HG03064 (cell line): ENCODE measurements at regions not wholly inside any gene's neighbourhood (a gene's known extent, or its start where the extent isn't known, plus 50 kb on each side); places are given as distances from the start of the nearest gene placed in this dataset.

ENCODE experiments used
- ATAC-seq: cut with Tn5 transposase; IDR thresholded peaks from one replicate; pipeline ENCODE4 v1.9.1; 2021; ENCODE audit warnings: low read depth; ENCODE audit not compliant: unreplicated experiment

DNA sequence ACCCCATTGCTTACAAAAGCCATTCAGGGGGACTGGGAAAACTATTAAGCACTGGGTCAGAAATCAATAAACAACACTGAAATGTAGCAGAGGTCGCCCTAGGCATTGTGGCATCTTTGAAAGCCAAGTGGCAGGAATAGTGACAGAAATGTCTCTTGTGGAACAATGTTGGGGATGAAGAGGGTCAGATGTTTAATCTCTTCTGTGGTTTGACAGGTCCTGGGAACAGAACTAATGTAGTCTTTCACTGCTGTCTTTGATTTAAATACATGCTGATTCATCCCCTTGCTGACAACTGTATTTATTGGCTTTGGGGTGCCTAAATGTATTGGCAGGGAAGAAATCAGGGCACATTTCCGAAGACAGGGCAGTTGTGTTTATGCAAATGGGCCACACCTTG lies 194.8 kb downstream of the ATG4C start:
- no peak for ATAC-seq

DNA sequence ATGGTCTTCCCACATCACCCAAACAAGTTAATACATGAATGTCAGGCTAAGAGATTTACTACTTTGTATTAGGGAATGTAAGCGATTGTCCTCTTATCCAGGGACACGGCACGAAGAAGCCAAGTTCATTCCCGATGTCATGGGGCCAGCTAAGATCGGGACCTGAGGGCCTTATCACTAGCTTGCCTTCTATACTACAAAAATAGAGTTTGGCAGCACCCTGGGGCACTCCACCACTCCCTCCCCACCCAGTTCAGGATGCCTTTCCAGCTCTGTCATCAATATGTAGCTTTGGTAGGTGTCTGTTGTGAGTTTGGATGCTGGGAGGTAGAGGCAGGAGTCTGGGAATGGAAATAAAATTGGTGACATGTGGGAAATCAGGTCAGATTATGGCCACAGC lies 197.5 kb downstream of the ATG4C start:
- ATAC-seq = no peak

DNA sequence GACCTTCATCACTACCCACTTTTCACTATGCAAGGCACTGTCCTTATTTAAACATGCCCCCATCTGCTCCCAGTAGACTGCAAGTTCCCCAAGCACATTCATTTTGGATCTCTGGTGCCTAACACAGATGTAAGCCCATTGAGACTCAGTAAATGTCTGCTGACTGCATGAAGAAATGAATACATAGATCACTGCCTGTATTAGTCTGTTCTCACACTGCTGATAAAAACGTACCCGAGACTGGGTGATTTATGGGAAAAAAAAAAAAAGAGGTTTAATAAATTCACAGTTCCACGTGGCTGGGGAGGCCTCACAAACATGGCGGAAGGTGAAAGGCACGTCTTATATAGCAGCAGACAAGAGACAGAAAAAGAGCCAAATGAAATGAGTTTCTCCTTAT lies 204.9 kb downstream of the ATG4C start:
- no peak for ATAC-seq

DNA sequence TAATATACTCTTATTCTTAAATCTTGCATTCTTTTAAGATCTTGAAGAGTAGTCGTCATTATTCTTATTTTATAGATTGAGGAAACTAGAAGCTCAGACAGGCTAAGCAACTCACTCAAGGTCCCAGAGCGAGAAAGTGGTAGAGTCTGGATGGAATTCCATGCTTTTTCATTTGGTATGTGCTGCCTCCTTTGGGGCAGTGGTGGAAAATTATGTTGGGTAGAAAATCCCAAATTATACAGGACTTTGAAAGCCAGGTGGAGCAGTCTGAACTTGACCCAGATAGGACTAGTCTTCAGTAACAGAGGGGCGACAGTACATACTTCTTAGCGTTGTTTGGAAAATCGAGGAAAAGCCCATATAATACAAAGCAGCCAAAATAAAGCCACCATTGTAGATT lies 205.6 kb downstream of the ATG4C start:
- no peak for ATAC-seq

DNA sequence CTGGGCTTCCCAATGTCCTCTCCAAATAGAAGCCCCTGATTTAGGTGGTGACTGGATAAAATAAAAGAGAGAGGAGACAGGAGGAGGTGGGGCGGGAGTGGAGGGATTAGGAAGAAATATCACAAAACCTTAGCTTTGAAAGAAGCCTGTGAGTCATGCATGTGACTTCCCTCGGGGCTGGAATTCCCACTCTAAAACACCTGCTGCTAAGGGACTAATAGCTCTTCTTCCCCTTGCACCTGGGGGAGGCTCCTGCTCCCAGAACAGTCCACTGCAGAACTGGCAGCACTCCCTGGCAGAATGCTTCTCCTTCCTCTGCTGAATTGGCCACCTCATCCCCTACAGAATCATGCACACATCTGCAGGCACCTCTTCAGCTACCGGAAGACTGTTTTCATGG lies 207.2 kb downstream of the ATG4C start:
- no peak for ATAC-seq

DNA sequence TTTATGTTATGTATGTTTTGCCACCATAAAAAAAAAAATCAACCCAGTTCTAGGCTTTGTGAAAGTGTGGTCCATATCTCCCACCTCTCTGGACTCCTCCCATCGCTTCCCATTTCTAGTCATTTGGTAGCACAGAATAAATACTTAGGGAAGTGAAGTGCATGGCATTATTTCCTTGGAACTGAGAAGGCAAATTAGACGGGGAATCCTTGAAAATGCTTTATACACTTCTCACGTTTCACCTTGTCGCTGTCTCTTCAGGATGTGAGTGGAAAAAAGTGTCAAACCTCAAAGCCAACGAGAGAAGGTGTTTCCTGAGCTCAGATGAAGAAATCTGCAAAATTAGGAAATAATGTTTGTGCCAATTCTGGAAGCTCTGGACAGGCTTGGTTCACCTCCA lies 209.9 kb downstream of the ATG4C start:
- ATAC-seq = no peak

DNA sequence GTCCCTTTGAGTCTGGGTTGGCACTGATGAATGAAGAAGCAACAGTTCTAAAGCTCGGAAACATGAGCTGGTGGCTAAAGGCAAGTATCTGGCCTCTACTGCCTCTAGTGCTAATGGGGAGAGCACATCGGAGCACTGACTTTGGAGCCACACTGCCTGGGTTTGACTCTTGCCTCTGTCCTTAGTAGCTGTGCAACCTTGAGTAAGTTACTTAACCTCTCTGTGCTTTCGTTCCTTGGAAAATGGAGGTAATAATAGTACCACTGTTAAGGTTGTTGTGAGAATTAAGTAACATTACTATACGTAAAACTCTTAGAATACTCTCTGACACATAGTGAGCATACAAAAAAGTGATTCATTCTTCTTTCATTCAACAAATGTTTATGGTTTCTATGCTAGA lies 211.2 kb downstream of the ATG4C start:
- ATAC-seq = no peak

DNA sequence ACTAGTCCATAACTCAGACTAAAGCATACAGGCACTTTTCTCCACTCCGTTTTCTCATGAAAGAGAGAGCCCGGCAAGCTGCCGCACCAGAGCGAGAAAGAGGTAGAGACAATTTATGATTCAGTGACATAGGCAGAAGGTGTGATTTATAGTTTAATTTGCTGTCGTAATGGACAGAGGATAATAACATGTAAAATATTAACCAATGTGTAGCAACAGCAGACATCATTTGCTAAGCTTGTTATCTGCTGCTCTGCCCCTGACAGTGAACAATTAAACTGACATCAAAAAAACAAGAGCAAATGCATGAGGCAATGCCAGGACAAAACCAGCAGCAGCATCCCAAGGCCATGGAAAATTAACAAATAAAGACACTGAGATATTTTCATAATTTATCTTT lies 214.0 kb downstream of the ATG4C start:
- no peak for ATAC-seq

DNA sequence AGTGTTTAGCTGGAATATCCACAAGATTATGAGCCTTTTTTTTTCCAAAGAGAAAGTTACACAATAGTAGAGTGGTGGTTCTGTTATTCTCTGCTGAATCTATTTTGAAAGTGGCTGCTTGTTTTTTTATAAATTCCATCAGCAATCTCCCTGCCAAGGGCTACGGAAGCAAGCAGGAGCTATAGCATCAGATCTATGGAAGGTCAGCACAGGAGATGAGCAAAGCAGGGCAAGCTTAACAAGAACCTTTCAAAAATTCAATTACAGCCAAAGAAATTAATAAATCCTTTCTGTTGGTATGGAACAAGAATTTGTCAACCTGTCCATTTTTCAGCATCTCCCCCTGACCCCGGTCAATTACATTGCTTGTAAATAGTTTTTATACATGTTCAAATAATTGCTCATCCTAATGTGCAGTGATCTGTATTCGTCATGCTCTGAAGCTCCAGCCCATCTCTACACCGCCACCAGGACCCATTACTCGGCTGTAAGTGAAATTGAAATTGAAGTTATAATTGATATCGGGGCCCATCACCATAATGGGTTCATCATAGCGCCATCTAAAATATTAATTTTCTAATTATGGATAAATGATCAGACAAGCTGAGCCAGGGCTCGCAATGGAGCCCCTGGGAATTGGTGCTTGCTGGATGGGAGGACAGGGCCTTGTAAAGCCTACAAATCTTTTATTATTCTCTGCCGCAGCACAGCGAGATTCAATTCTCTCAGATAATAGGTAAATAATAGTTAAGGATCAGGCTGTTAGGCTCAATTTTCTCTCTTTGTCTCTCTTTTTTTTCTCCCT lies 215.1 kb downstream of the ATG4C start:
- ATAC-seq = no peak

DNA sequence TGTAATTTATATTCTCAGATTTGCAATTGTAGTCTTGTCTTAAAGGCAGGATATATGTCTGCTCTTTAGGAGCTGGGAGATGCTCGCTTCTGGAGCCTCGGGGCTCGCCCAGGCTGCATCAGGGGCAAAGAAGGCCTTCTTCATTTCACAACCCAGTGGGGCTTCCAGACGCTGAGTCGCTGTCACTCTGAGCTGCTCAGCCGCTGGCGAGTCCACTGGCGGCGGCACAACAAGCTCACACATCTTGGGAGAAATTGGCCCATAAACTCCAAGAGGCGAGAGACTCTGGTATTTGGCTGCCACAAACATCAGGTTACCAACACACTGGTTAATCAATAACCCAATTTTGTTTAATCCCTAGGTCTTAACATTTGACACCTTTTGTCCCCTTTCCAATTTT lies 216.6 kb downstream of the ATG4C start:
- ATAC-seq = no peak

DNA sequence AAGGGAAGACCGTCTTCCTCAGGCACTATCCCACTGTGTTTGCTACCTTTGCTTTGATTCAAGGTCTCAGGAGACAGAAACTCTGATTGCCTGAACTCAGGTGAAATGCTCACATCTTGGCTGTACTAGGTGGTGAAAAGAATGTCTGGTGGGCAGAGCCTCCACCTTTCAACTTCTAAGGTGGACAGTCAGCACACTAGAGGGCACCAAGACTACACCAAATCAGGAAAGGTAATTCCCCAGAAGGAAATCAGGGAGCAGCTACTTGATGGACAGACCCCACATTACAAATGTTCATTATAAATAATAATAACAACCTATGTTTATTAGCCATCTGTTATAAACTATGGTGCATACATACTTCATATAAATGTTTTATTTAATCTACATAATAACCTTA lies 220.9 kb downstream of the ATG4C start:
- no peak for ATAC-seq

DNA sequence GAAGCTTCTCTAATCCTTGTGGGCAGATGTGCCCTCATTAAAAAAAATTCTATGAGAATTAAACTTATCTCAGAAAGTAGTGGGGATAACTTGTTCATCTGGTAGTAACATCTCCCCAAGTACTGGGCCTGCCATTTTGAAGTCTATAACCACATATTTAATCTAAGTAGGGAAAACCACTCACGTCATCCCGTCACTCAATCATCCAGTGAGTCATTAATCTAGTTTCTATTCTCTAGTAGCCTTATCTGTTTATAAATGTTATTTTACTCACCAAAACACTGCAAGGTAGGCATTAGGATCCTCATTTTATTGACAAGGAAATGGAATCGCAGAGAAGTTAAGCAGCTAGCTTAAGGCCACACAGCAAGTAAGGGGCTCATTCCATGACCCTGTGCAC lies 221.9 kb downstream of the ATG4C start:
- no peak for ATAC-seq

DNA sequence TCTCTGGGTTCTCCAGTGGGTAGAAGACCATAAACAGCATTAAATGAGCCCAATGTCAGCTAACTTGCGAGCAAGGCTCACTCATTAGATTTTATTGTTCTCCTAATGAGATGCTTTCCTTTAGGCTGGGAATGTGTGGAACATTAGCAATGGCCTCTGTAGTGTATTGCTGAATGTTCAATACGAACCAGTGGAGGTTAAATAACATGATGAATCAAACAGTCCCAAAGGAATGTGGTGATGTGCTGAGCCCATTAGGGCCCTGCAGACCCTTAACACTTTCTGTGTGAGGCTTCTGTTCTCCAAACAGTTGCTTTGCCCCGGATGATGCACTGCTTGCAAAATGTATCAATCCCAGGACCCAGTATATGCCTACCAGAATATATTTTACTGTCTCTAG lies 225.5 kb downstream of the ATG4C start:
- ATAC-seq = no peak

DNA sequence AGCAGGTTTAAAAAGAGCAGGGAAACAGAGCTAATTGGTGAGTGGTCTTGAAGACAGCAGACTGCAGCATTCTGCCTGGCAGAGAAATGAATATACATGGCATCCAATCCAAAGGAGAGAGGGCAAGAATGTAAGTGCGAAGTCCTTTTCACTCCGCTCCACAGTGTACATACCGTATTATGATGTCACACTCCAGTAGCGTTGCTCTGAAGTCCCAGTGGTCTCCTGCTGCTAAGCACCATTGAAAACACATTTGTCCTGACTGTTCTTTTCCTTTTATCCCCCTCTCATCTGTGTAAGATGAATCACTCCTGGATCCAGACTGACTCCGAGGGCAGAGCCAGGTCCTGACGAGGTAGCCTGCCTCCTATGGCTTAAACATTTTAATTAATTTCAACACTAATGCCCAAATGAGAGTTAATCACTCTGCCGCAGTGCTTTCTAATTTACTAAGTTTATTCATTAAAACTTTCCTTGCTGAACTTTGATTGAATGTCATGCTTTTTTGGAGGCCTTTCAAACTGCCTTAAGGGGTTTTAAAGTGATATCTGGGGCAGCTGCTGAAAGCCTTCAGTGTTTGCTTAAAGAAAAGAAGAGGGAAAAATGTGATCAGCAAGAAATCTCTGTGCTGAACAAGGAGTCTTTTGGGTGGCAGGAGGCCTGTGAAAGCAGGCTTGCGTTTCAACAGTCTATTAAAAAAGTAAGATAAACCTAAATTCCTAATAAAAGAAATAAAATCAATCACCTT lies 227.2 kb downstream of the ATG4C start:
- ATAC-seq = no peak

DNA sequence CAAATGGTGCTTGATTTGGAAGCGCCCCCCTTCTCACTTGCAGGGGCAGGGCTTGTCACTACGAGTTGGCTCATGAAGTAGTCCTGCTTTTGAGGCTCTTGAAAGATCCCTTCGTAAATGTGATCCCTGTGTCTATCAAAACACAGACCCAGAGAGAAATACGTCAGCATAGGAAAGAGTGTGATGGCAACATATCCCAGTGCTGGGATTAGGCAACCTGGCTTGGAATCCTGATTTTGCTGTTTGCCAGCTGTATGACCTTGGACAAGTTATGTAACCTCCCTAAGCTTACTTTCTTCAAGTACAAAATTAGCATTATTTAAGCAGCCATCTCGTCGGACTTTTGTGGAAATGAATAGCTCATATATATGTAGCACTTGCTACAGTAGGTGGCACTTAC lies 228.4 kb downstream of the ATG4C start:
- no peak for ATAC-seq

DNA sequence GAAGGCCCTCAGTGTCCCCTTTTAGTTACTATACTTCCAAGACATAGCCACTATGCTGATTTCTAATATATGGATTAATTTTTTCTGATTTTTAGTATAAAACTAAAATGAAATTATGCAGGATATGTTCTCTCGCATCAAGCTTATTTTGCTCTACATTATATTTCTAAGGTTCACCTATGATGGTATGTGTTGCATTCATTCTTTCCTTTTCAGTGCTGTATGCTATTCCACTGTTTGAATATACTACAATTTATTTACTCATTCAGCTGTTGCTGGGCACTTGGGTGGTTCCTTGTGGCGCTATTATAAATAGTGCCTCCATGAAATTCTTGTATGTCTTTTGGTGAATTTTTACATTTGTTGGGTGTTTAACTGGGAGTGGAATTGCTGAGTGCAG lies 230.3 kb downstream of the ATG4C start:
- no peak for ATAC-seq

DNA sequence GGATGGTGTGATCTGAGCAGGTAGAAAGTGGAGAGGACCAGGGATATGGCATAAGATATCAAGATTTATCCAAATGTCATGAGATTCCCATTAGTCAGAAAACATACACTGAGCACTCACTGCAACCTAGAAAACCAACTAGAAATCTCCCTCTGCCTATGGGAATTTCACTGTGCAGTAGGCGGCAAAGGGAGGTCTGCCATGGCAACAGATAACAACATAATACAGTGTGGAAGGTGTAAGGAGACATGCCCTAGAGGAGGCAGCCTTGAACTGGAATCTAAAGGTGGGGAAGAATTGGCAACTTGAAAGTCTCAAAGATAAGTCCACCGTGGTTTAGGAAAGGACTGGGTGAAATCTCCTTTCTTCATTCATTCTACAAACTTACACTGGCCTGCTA lies 238.4 kb downstream of the ATG4C start:
- ATAC-seq = no peak

DNA sequence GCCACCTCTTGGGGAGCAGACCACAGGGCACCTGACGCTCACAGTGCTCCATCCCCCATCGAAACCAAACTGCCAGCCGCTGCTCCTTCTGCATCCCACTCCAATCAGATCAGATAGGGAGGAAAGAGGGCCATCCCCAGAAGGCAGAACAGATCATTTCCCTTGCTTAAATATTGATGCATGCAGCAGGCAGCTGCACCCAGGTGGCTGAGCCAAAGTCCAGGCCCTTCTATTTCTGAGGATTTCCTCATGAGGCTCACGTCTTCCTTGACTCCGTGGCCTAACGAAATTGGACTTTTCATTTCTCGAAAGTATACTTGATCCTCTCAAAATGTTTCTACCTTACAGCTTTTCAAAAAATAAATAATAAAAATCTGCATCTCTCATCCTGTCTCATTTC lies 239.2 kb downstream of the ATG4C start:
- ATAC-seq = no peak

DNA sequence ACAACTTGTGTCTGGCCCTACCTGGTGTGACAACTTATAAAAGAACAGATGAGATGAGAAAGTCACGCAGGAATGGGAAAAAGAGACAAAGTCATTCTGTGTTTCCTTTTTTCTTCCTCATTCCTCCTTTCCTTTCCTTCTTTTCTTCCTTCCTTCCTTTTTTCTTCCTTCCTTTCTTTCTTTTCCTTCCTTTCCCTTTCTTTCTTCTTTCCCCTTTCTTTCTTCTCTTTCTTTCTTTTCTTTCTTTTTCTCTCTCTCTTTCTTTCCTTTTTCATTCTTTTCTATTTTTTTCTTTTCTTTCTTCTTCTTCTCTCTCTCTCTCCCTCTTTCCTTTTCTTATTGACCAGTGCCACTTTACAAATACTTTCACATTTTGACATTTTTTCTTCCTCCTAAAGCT lies 239.7 kb downstream of the ATG4C start:
- ATAC-seq = no peak

DNA sequence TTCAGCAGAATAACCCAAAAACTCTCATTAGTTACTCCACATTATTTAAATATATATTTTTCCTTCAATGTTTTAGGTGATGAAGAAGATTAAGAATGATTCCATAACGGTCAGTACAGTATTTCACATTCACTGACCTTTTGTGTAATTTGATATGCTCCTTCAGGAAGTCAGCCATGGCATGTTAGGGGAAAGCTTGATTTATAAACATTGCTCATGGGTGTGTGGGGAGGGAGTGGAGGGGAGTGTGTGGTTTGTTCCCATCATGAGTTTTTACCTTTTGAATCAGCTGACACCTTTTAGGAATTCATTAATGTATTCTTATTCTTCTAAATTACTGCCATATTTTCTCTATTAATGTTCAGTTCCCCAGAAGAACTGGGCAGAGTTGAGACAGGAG lies 240.2 kb downstream of the ATG4C start:
- ATAC-seq = no peak

DNA sequence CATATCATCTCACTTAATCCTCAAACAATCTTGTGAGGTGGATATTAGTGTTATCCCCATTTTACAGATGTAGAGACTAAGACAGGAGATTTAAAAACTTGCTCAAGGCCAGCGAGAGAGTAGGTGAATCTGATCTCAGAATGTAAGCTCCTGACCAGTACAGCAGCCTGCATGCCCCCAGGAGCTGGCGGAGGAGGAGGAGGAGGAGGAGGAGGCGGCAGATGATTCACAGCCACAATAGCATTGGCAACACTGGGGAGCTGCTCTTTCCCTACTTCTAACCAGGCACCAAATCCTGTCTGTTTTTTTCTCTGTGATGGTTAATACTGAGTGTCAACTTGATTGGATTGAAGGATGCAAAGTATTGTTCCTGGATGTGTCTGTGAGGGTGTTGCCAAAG lies 243.2 kb downstream of the ATG4C start:
- no peak for ATAC-seq

DNA sequence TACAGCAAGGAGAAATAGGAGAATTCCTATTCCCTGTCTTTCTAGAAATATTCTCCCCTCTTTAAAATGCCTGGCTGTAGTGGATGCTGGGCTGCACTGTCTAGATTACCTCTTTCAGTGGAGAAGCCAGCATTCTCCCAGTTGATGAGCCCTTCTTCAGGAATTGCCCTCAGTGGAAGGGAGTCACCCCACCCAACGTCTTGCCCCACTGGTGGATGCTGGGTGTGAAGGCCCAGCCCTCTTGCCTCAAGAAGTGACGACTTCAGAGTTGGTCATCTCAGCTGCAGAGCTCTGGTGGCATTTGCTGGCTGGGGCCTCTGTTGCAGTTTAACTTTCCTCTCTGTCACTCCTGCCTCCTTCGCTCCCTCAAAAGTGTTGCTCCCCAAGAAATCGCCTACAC lies 248.2 kb downstream of the ATG4C start:
- no peak for ATAC-seq
